Thyroid gland (tissue), 4 donors: ENCODE measurements at regions not wholly inside any gene's neighbourhood (a gene's known extent, or its start where the extent isn't known, plus 50 kb on each side); places are given as distances from the start of the nearest gene placed in this dataset.

Experiments
- DNase-seq, 2 donors: peaks; one replicate each; pipeline ENCODE4 v3.0.0-alpha.2; 2019
- H3K27ac ChIP-seq, 3 donors: fragments of 200-600 bp; sonication (generic); 1 replicate in 2 of 3; 2 replicates in 1 of 3; pipeline ENCODE4 v1.5.1; 2016 to 2019; ENCODE audit warnings: mild to moderate bottlenecking in 1 of 3, moderate library complexity in 1 of 3
- H3K27me3 ChIP-seq: fragments of 200-600 bp; sonication (generic); one replicate; pipeline ENCODE4 v1.5.1; 2019
- H3K36me3 ChIP-seq, 2 donors: fragments of 200-600 bp; sonication (generic); one replicate each; pipeline ENCODE4 v1.5.1; 2016 to 2019
- H3K4me1 ChIP-seq, 2 donors: fragments of 200-600 bp; sonication (generic); one replicate each; pipeline ENCODE4 v1.5.1; 2017 to 2019
- H3K4me3 ChIP-seq, 3 donors: fragments of 200-600 bp; sonication (generic); replicated peaks in 1 of 3; 1 replicate in 2 of 3; 2 replicates in 1 of 3; pipeline ENCODE4 v1.5.1; 2016; ENCODE audit warnings: mild to moderate bottlenecking in 1 of 3
- H3K9me3 ChIP-seq: fragments of 200-600 bp; sonication (generic); one replicate; pipeline ENCODE4 v1.5.1; 2017
- POLR2A ChIP-seq, 2 donors: fragments of 450-650 bp; IDR thresholded peaks; one replicate each; pipeline ENCODE4 v1.6.1; 2017; ENCODE audit warnings: antibody characterized with exemption in 2 of 2, mild to moderate bottlenecking in 2 of 2, moderate library complexity in 1 of 2
- WGBS, 2 donors: methylation state at CpG; one replicate each; pipeline ENCODE4 v1.1.5; 2017; 5-methylcytosine and 5-hydroxymethylcytosine counted together
- intact Hi-C: fragments of 100-400 bp; cut with DNase I; formaldehyde crosslinking; loops from one replicate; pipeline ENCODE4 v1.15.1; 2023
- TF ChIP-seq, protein P1 (sequence below), 6 experiments: fragments of 200-600 bp in 3 of 6; fragments of 450-650 bp in 3 of 6; sonication (generic) in 3 of 6; IDR thresholded peaks; one replicate each; pipeline ENCODE4 v1.5.1; 2016 to 2019; ENCODE audit warnings: antibody characterized with exemption in 6 of 6, mild to moderate bottlenecking in 2 of 6, inconsistent platforms in 1 of 6, moderate library complexity in 1 of 6

DNA sequence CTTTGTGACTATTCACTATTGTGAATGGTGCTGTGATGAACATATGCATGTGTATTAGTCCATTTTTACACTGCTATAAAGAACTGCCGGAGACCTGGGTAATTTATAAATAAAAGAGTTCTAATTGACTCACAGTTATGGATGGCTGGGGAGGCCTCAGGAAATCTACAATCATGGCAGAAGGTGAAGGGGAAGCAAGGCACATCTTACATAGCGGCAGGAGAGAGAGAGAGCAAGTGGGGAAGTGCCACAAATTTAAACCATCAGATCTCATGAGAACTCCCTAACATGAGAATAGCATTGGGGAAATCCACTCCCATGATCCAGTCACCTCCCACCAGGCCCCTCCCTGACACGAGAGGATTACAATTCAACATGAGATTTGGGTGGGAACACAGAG lies 90.8 kb downstream of the ATP23 start:
- DNase-seq, result no peak
- WGBS, 2 donors, result 92 to 95% methylated on average over 3 of the region's 3 CpGs
- H3K36me3 ChIP-seq, result no peaks in the 10 kb centered on the region
- H3K27ac ChIP-seq, result no peak overlapping the region
- H3K27me3 ChIP-seq, result no peaks in the 10 kb centered on the region
- intact Hi-C loops, result no loop called here
- no peak for TF ChIP-seq POLR2A (IDR thresholded peaks at IDR 0.05)
- TF ChIP-seq, protein P1, sequence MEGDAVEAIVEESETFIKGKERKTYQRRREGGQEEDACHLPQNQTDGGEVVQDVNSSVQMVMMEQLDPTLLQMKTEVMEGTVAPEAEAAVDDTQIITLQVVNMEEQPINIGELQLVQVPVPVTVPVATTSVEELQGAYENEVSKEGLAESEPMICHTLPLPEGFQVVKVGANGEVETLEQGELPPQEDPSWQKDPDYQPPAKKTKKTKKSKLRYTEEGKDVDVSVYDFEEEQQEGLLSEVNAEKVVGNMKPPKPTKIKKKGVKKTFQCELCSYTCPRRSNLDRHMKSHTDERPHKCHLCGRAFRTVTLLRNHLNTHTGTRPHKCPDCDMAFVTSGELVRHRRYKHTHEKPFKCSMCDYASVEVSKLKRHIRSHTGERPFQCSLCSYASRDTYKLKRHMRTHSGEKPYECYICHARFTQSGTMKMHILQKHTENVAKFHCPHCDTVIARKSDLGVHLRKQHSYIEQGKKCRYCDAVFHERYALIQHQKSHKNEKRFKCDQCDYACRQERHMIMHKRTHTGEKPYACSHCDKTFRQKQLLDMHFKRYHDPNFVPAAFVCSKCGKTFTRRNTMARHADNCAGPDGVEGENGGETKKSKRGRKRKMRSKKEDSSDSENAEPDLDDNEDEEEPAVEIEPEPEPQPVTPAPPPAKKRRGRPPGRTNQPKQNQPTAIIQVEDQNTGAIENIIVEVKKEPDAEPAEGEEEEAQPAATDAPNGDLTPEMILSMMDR (IDR thresholded peaks at IDR 0.05), result no peak
- no peak overlapping the region for H3K4me3 ChIP-seq
- no peaks in the 10 kb centered on the region for H3K9me3 ChIP-seq
- peaks cover 3 to 9% of the 10 kb centered on the region in 2 donors for H3K4me1 ChIP-seq

DNA sequence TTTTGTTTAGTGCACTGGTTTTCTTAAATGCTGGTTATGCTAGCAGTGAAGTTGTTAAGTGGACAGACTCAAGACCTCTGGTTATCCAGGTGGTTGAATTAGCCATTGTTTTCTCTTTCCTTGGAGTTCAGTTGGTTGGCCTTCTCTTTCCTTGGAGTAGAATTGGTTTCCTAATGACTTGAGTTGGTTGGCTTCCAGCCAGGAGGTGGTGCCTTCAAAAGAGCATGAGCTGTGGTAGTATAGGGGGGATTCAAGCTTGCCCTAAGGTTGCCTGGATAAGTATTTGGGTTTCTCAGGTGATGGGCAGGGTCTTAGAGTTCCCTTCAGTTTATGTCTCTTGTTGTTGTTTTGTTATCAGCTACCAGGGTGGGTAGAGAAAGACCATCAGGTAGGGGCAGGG lies 92.5 kb downstream of the ATP23 start:
- Histone ChIP-seq H3K4me1 (no peaks in the 10 kb centered on the region), H3K4me3 (no peak overlapping the region), H3K27ac (no peak overlapping the region), H3K27me3 (no peaks in the 10 kb centered on the region), H3K36me3 (no peaks in the 10 kb centered on the region), H3K9me3 (no peaks in the 10 kb centered on the region)
- intact Hi-C loops, result no loop called here
- no peak for DNase-seq
- TF ChIP-seq, protein P1 (IDR thresholded peaks at IDR 0.05), result no peak
- TF ChIP-seq POLR2A (IDR thresholded peaks at IDR 0.05), result no peak

DNA sequence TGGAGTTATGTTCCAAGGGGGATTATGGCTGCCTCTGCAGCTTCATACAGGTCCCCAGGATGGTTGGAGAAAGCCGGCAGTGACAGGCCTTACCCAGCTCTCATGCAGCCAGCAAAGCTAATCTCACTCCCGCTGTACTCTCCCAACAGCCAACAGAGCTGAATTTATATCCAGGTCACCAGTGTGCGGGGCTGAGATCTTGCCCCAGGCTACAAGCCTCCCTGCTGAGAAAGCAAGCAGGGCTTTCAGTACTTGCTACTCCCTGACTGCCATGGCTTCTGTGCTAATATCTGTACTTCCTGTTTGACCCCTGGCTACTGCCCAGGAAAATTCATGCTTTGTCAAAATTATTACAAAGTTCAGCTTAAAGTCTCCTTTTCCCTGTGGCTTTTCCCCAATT lies 92.9 kb downstream of the ATP23 start:
- TF ChIP-seq POLR2A (IDR thresholded peaks at IDR 0.05), result no peak
- TF ChIP-seq, protein P1 (IDR thresholded peaks at IDR 0.05), result no peak
- Histone ChIP-seq H3K27ac (no peak overlapping the region), H3K27me3 (no peaks in the 10 kb centered on the region), H3K9me3 (no peaks in the 10 kb centered on the region), H3K4me3 (no peak overlapping the region), H3K36me3 (no peaks in the 10 kb centered on the region), H3K4me1 (no peaks in the 10 kb centered on the region)
- intact Hi-C loops, result no loop called here
- WGBS, 2 donors, result 79 to 87% methylated on average over 2 to 3 of the region's 3 CpGs
- no peak for DNase-seq

DNA sequence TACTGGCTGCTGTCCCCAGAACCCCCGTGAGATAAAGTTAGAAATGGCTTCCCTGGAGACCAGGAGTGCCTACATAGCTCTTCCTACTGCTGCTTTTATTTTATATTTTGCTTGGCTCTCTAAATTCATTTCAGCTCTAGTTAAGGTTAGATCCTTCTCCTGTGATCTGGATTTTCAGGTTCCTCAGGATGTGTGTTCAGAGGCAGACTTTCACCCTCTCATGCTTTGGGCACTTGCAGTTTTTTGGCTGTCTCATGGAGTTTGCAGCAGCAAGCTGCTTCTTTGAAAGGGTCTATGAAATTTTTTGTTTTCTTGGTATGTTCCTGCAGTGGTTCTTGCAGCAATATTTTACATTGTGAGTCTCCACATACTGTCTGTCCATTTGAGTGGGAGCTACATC lies 93.3 kb downstream of the ATP23 start:
- Histone ChIP-seq H3K27ac (no peak overlapping the region), H3K27me3 (no peaks in the 10 kb centered on the region), H3K4me1 (no peaks in the 10 kb centered on the region), H3K9me3 (no peaks in the 10 kb centered on the region), H3K36me3 (no peaks in the 10 kb centered on the region), H3K4me3 (no peak overlapping the region)
- WGBS, 2 donors, result 12 to 22% methylated on average over 1 of the region's 1 CpG
- TF ChIP-seq, protein P1 (IDR thresholded peaks at IDR 0.05), result no peak
- no peak for TF ChIP-seq POLR2A (IDR thresholded peaks at IDR 0.05)
- intact Hi-C loops, result no loop called here
- no peak for DNase-seq

DNA sequence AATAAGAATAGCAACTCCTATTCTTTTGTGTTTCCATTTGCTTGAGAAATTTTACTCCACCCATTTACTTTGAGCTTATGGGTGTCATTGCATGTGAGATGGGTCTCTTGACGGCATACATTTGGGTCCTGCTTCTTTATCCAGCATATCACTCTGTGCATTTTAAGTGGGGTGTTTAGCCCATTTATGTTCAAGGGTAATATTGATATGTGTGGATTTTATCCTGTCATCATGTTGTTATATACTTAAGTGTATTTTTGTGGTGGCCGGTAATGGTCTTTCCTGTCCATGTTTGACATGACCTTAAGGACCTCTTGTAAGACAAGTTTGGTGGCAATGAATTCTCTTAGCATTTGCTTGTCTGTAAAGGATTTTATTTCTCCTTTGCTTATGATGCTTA lies 100.1 kb downstream of the ATP23 start:
- H3K4me3 ChIP-seq, result no peak overlapping the region
- no peaks in the 10 kb centered on the region for H3K9me3 ChIP-seq
- DNase-seq, result no peak
- 91 to 95% methylated on average over 2 of the region's 2 CpGs for WGBS, 2 donors
- intact Hi-C loops, result no loop called here
- H3K27me3 ChIP-seq, result no peaks in the 10 kb centered on the region
- no peak overlapping the region for H3K27ac ChIP-seq
- no peak for TF ChIP-seq POLR2A (IDR thresholded peaks at IDR 0.05)
- TF ChIP-seq, protein P1 (IDR thresholded peaks at IDR 0.05), result no peak
- H3K4me1 ChIP-seq, result no peaks in the 10 kb centered on the region
- H3K36me3 ChIP-seq, result no peaks in the 10 kb centered on the region
